ENCODE measurements at regions not wholly inside any gene's neighbourhood (a gene's known extent, or its start where the extent isn't known, plus 50 kb on each side); places are given as distances from the start of the nearest gene placed in this dataset.

- no peak for TF ChIP-seq CTCF (IDR thresholded peaks at IDR 0.05; ENCODE audit: low read length)
- TF ChIP-seq EZH2 (optimal IDR thresholded peaks at IDR 0.05; ENCODE audit: low read depth, low read length), result no peak
- no peak for TF ChIP-seq EZH2phosphoT487 (IDR thresholded peaks at IDR 0.05; ENCODE audit: low read length)
These were observed 238.2 kb upstream of the DIO3 start for GRCh38 chr14:101323111-101323510.

Data from MM.1S (cell line).